GM12878 (cell line): ENCODE measurements at regions not wholly inside any gene's neighbourhood (a gene's known extent, or its start where the extent isn't known, plus 50 kb on each side); places are given as distances from the start of the nearest gene placed in this dataset.

Source experiments
- ATAC-seq: fragments of 200-7000 bp; cut with Tn5 transposase; 3 replicates; pipeline ENCODE4 v1.9.1; 2020; ENCODE audit warnings: mild to moderate bottlenecking, moderate library complexity
- BruUV-seq: library from RNA; stranded (reverse); fragments of 400-500 nt; replicated peaks from 2 replicates; lab custom pipeline; 2021; lab: Mats Ljungman, UMichigan
- CTCF ChIA-PET: fragments of 300-600 bp; sonication (Branson Sonifier 250); formaldehyde crosslinking; extraction: SDS; loops from one replicate; lab custom pipeline; 2021; ENCODE audit warnings: inconsistent platforms; lab: Yijun Ruan, JAX
- POLR2A ChIA-PET: fragments of 350-600 bp; formaldehyde crosslinking; extraction: SDS; loops from one replicate; lab custom pipeline; 2021; ENCODE audit warnings: inconsistent platforms; lab: Charles Lee
- RAD21 ChIA-PET: fragments of 300-600 bp; sonication (Branson Sonifier 250); formaldehyde crosslinking; loops from one replicate; lab custom pipeline; 2023; ENCODE audit warnings: antibody characterized with exemption; ENCODE audit not compliant: unreplicated experiment; lab: Charles Lee
- SMC1A ChIA-PET: fragments of 300-600 bp; sonication (Branson Sonifier 250); formaldehyde crosslinking; loops from one replicate; lab custom pipeline; 2023; ENCODE audit not compliant: unreplicated experiment, uncharacterized antibody; lab: Charles Lee
- DNase-seq: peaks from one replicate; pipeline ENCODE4 v3.0.0-alpha.2; 2011; ENCODE audit warnings: low read depth, low spot score
- FAIRE-seq: peaks from 3 replicates; lab custom pipeline; 2011; peaks lifted over from hg19 to GRCh38; lab: Jason Lieb, UNC
- H2AFZ ChIP-seq: 2 replicates; pipeline ENCODE4 v1.6.0; 2011; ENCODE audit warnings: low read depth, low read length, control low read depth; ENCODE audit not compliant: control insufficient read depth
- H3K27ac ChIP-seq: 2 replicates; pipeline ENCODE4 v1.5.1; 2011; ENCODE audit warnings: control low read depth; ENCODE audit not compliant: control insufficient read depth, insufficient read depth
- H3K27me3 ChIP-seq, 2 experiments: replicated peaks in 1 of 2; 2 replicates each; pipeline versions ENCODE4 v1.6.0 to v1.6.1; 2011; ENCODE audit warnings: low read length in 1 of 2; ENCODE audit not compliant: control insufficient read depth in 2 of 2, insufficient read depth in 2 of 2
- H3K36me3 ChIP-seq, 2 experiments: 2 replicates each; pipeline ENCODE4 v1.5.1; 2011; ENCODE audit warnings: low read length in 1 of 2; ENCODE audit not compliant: control insufficient read depth in 2 of 2, insufficient read depth in 2 of 2
- H3K4me1 ChIP-seq: 2 replicates; pipeline ENCODE4 v1.6.1; 2011; ENCODE audit warnings: mild to moderate bottlenecking, low read length, moderate library complexity, mixed read lengths; ENCODE audit not compliant: control insufficient read depth, insufficient read depth
- H3K4me2 ChIP-seq: 2 replicates; pipeline ENCODE4 v1.6.0; 2011; ENCODE audit warnings: control low read depth; ENCODE audit not compliant: control insufficient read depth, insufficient read depth
- H3K4me3 ChIP-seq: fragments of 200-600 bp; sonication (generic); 2 replicates; pipeline ENCODE4 v1.5.1; 2016
- H3K79me2 ChIP-seq: 2 replicates; pipeline ENCODE4 v1.6.0; 2011; ENCODE audit warnings: low read length; ENCODE audit not compliant: control insufficient read depth, insufficient read depth
- H3K9ac ChIP-seq: 2 replicates; pipeline ENCODE4 v1.8.0; 2011; ENCODE audit warnings: low read length, control low read depth, mixed read lengths; ENCODE audit not compliant: control insufficient read depth, insufficient read depth
- H3K9me3 ChIP-seq: replicated peaks from 3 replicates; pipeline ENCODE4 v1.5.1; 2011; ENCODE audit warnings: mild to moderate bottlenecking, low read length; ENCODE audit not compliant: control insufficient read depth, insufficient read depth
- H4K20me1 ChIP-seq: 2 replicates; pipeline ENCODE4 v1.6.0; 2011; ENCODE audit not compliant: control insufficient read depth, insufficient read depth
- ATF7 ChIP-seq: fragments of 450-650 bp; IDR thresholded peaks from 2 replicates; pipeline ENCODE4 v1.6.1; 2016; ENCODE audit warnings: low read depth, mild to moderate bottlenecking
- BCL3 ChIP-seq: IDR thresholded peaks from 2 replicates; pipeline ENCODE4 v1.6.1; 2011; ENCODE audit warnings: borderline replicate concordance, low read depth, mild to moderate bottlenecking, moderate library complexity, low read length; ENCODE audit not compliant: insufficient read depth, poor library complexity, severe bottlenecking
- BHLHE40 ChIP-seq, 2 experiments: fragments of 450-650 bp in 1 of 2; IDR thresholded peaks; 2 replicates each; pipeline ENCODE4 v1.6.1; 2011 to 2017; ENCODE audit warnings: low read depth in 2 of 2, borderline replicate concordance in 1 of 2, improper control_type of control experiment in 1 of 2, low read length in 1 of 2, mild to moderate bottlenecking in 1 of 2
- CBFB ChIP-seq: IDR thresholded peaks from 2 replicates; pipeline ENCODE4 v1.6.1; 2016; ENCODE audit warnings: antibody characterized with exemption, low read depth
- CEBPB ChIP-seq, 2 experiments: fragments of 150-350 bp in 1 of 2; IDR thresholded peaks; 2 replicates each; pipeline ENCODE4 v1.6.1; 2012 to 2014; ENCODE audit warnings: low read depth in 2 of 2, low read length in 2 of 2, borderline replicate concordance in 1 of 2, inconsistent platforms in 1 of 2
- CTCF ChIP-seq, 3 experiments: IDR thresholded peaks in 2 of 3; conservative IDR thresholded peaks in 1 of 3; 2 replicates each; pipeline ENCODE4 v1.5.1; 2011; ENCODE audit warnings: low read depth in 3 of 3, low read length in 3 of 3, mild to moderate bottlenecking in 3 of 3, control low read depth in 2 of 3, moderate library complexity in 2 of 3, inconsistent platforms in 1 of 3, mixed read lengths in 1 of 3; ENCODE audit not compliant: control insufficient read depth in 2 of 3, insufficient read depth in 1 of 3; ENCODE audit errors: extremely low read depth in 1 of 3
- EGR1 ChIP-seq, 2 experiments: IDR thresholded peaks; 1 replicate in 1 of 2; 2 replicates in 1 of 2; pipeline ENCODE4 v1.6.1; 2011 to 2012; ENCODE audit warnings: low read depth in 2 of 2, low read length in 2 of 2, borderline replicate concordance in 1 of 2, mild to moderate bottlenecking in 1 of 2, moderate library complexity in 1 of 2
- ELK1 ChIP-seq: IDR thresholded peaks from 2 replicates; pipeline ENCODE4 v1.6.1; 2012; ENCODE audit warnings: low read depth, low read length, improper control_type of control experiment
- EP300 ChIP-seq, 2 experiments: fragments of 150-350 bp in 1 of 2; IDR thresholded peaks; 2 replicates each; pipeline ENCODE4 v1.6.1; 2011 to 2012; ENCODE audit warnings: low read depth in 2 of 2, low read length in 2 of 2, borderline replicate concordance in 1 of 2, improper control_type of control experiment in 1 of 2, inconsistent platforms in 1 of 2; ENCODE audit not compliant: control insufficient read depth in 1 of 2
- HDGF ChIP-seq: fragments of 450-650 bp; IDR thresholded peaks from 2 replicates; pipeline ENCODE4 v1.6.1; 2016; ENCODE audit warnings: antibody characterized with exemption
- HSF1 ChIP-seq: fragments of 150-350 bp; IDR thresholded peaks from 2 replicates; pipeline ENCODE4 v1.6.1; 2014; ENCODE audit warnings: mild to moderate bottlenecking, low read depth, low read length
- JUNB ChIP-seq: IDR thresholded peaks from 2 replicates; pipeline ENCODE4 v1.6.1; 2016; ENCODE audit warnings: antibody characterized with exemption, mild to moderate bottlenecking
- NFIC ChIP-seq: IDR thresholded peaks from 2 replicates; pipeline ENCODE4 v1.6.1; 2012; ENCODE audit warnings: low read depth, mild to moderate bottlenecking, inconsistent platforms, low read length, moderate library complexity
- NR2C2 ChIP-seq: IDR thresholded peaks from 2 replicates; pipeline ENCODE4 v1.6.1; 2011; ENCODE audit warnings: borderline replicate concordance, low read depth; ENCODE audit not compliant: control insufficient read depth, insufficient read length
- POLR2AphosphoS5 ChIP-seq: IDR thresholded peaks from 2 replicates; pipeline ENCODE4 v1.6.1; 2011; ENCODE audit warnings: mild to moderate bottlenecking, low read length, inconsistent platforms
- ZBED1 ChIP-seq: IDR thresholded peaks from 2 replicates; pipeline ENCODE4 v1.6.1; 2016; ENCODE audit warnings: borderline replicate concordance
- WGBS: methylation state at CpG from one replicate; pipeline ENCODE4 v1.1.6; 2016; ENCODE audit warnings: low lambda C conversion rate; ENCODE audit not compliant: insufficient replicate concordance, insufficient coverage; ENCODE audit errors: missing lambda C conversion rate; 5-methylcytosine and 5-hydroxymethylcytosine counted together
- in situ Hi-C: fragments of 300-500 bp; cut with MboI; formaldehyde crosslinking; loops from 9 replicates; pipeline ENCODE4 v1.14.3; 2018; ENCODE audit warnings: mixed read lengths
- intact Hi-C: fragments of 100-400 bp; cut with micrococcal nuclease; formaldehyde crosslinking; loops from one replicate; pipeline ENCODE4 v1.14.2; 2022; ENCODE audit not compliant: unreplicated experiment

GRCh38 chr11:91312541-91312940 is 912.1 kb upstream of the FAT3 start (continued):
- TF ChIP-seq BCL3 (no peak), ZBED1 (no peak), ELK1 (no peak), ATF7 (no peak)
- TF ChIP-seq, all 136 proteins: peak for 0

- Histone ChIP-seq H3K4me1 (no peaks in the 10 kb centered on the region), H3K27ac (no peak overlapping the region), H3K36me3 (no peaks in the 10 kb centered on the region), H3K9ac (no peak overlapping the region), H2AFZ (no peak overlapping the region), H3K4me3 (no peak overlapping the region), H4K20me1 (no peaks in the 10 kb centered on the region), H3K9me3 (no peaks in the 10 kb centered on the region), H3K4me2 (no peak overlapping the region), H3K79me2 (no peaks in the 10 kb centered on the region), H3K27me3 (no peaks in the 10 kb centered on the region)
- ChIA-PET POLR2A (no interaction called here), RAD21 (no interaction called here), CTCF (interaction anchor here (1.0 kb wide), 1 partner anchor 18 kb away, joined by 3 read pairs; no protein-coding TSS in a partner anchor), SMC1A (interaction anchor here (0.8 to 2.4 kb wide), 2 partner anchors 16 to 20 kb away, joined by 3 to 8 read pairs; no protein-coding TSS in a partner anchor)
- intact Hi-C loops (no loop called here), in situ Hi-C loops (no loop called here)
- no peak for FAIRE-seq
- DNase-seq = no peak
- BruUV-seq = no TSS peak
- 0% methylated on average over 3 of the region's 3 CpGs for WGBS
- no peak for ATAC-seq
- no peak for TF ChIP-seq CTCF (IDR thresholded peaks at IDR 0.05 in 2 of 3, conservative IDR thresholded peaks at IDR 0.05 in 1 of 3; ENCODE audit: control insufficient read depth in 2 of 3, extremely low read depth in 1 of 3, insufficient read depth in 1 of 3, low read depth in 3 of 3, low read length in 3 of 3)
- TF ChIP-seq CEBPB (IDR thresholded peaks at IDR 0.05; ENCODE audit: borderline replicate concordance in 1 of 2, low read depth in 2 of 2, low read length in 2 of 2) = no peak
- no peak for TF ChIP-seq POLR2AphosphoS5
- no peak for TF ChIP-seq NFIC
- no peak for TF ChIP-seq NR2C2
- TF ChIP-seq HDGF = no peak
- TF ChIP-seq HSF1 = no peak
- TF ChIP-seq BHLHE40 (IDR thresholded peaks at IDR 0.05; ENCODE audit: borderline replicate concordance in 1 of 2, low read depth in 2 of 2, low read length in 1 of 2) = no peak
- TF ChIP-seq EGR1 (IDR thresholded peaks at IDR 0.05; ENCODE audit: borderline replicate concordance in 1 of 2, low read depth in 2 of 2, low read length in 2 of 2) = no peak
- no peak for TF ChIP-seq CBFB
- TF ChIP-seq EP300 (IDR thresholded peaks at IDR 0.05; ENCODE audit: borderline replicate concordance in 1 of 2, control insufficient read depth in 1 of 2, low read depth in 2 of 2, low read length in 2 of 2) = no peak
- no peak for TF ChIP-seq JUNB
Observed at GRCh38 chr11:91310085-91310484, 914.5 kb upstream of the FAT3 start.
